IMR-90 (cell line): ENCODE measurements at regions not wholly inside any gene's neighbourhood (a gene's known extent, or its start where the extent isn't known, plus 50 kb on each side); places are given as distances from the start of the nearest gene placed in this dataset.

Experiments used
- ATAC-seq: fragments of 200-7000 bp; cut with Tn5 transposase; 2 replicates; pipeline ENCODE4 v1.9.1; 2020; ENCODE audit warnings: low read depth, mild to moderate bottlenecking, moderate library complexity
- BruUV-seq: library from RNA; stranded (reverse); fragments of 400-500 nt; replicated peaks from 2 replicates; lab custom pipeline; 2021; lab: Mats Ljungman, UMichigan
- CTCF ChIA-PET: fragments of 300-600 bp; formaldehyde crosslinking; extraction: SDS; loops from one replicate; lab custom pipeline; 2021; ENCODE audit warnings: antibody characterized with exemption; lab: Yijun Ruan, JAX
- POLR2A ChIA-PET: fragments of 300-600 bp; sonication (Branson Sonifier 250); formaldehyde crosslinking; loops from one replicate; lab custom pipeline; 2022; ENCODE audit warnings: antibody characterized with exemption; ENCODE audit not compliant: unreplicated experiment; lab: Charles Lee
- DNase-seq: peaks from one replicate; pipeline ENCODE4 v3.0.0; 2013
- H2AFZ ChIP-seq: replicated peaks from 2 replicates; pipeline ENCODE3; 2013; ENCODE audit warnings: low read length, mild to moderate bottlenecking; ENCODE audit not compliant: poor library complexity
- H2AK5ac ChIP-seq: 2 replicates; pipeline ENCODE4 v1.6.1; 2013; ENCODE audit warnings: low read depth, low read length, inconsistent platforms
- H2AK9ac ChIP-seq: replicated peaks from 2 replicates; pipeline ENCODE3; 2013; ENCODE audit warnings: mild to moderate bottlenecking, low read depth, low read length, moderate library complexity; ENCODE audit not compliant: poor library complexity
- H2BK120ac ChIP-seq: 2 replicates; pipeline ENCODE4 v1.6.1; 2013; ENCODE audit warnings: low read depth, low read length, inconsistent platforms
- H2BK15ac ChIP-seq: 3 replicates; pipeline ENCODE4 v1.6.1; 2013; ENCODE audit warnings: low read depth, low read length, inconsistent platforms
- H2BK20ac ChIP-seq: 2 replicates; pipeline ENCODE4 v1.6.1; 2013; ENCODE audit warnings: low read depth, mild to moderate bottlenecking, inconsistent platforms, low read length, moderate library complexity
- H2BK5ac ChIP-seq: 2 replicates; pipeline ENCODE4 v1.6.1; 2013; ENCODE audit warnings: mild to moderate bottlenecking, low read depth, low read length, inconsistent platforms; ENCODE audit not compliant: poor library complexity, severe bottlenecking
- H3K14ac ChIP-seq: replicated peaks from 2 replicates; pipeline ENCODE4 v1.6.1; 2013; ENCODE audit warnings: low read depth, low read length, inconsistent platforms
- H3K18ac ChIP-seq: 2 replicates; pipeline ENCODE4 v1.6.1; 2013; ENCODE audit warnings: low read depth, low read length, control low read depth
- H3K23ac ChIP-seq: 2 replicates; pipeline ENCODE4 v1.6.1; 2013; ENCODE audit warnings: low read depth, low read length, inconsistent platforms
- H3K27ac ChIP-seq: 2 replicates; pipeline ENCODE4 v1.5.1; 2013; ENCODE audit warnings: mild to moderate bottlenecking, control low read depth, low read length; ENCODE audit not compliant: insufficient read depth
- H3K27me3 ChIP-seq: 2 replicates; pipeline ENCODE4 v1.6.1; 2013; ENCODE audit warnings: low read length; ENCODE audit not compliant: control insufficient read depth, insufficient read depth
- H3K36me3 ChIP-seq: 2 replicates; pipeline ENCODE4 v1.6.1; 2013; ENCODE audit warnings: low read length, mixed read lengths; ENCODE audit not compliant: control insufficient read depth, insufficient read depth
- H3K4ac ChIP-seq: 2 replicates; pipeline ENCODE4 v1.6.1; 2013; ENCODE audit warnings: low read depth, low read length, inconsistent platforms
- H3K4me1 ChIP-seq: 2 replicates; pipeline ENCODE4 v1.6.1; 2013; ENCODE audit warnings: low read length, mixed read lengths; ENCODE audit not compliant: control insufficient read depth, insufficient read depth
- H3K4me2 ChIP-seq: 2 replicates; pipeline ENCODE4 v1.6.1; 2013; ENCODE audit warnings: low read depth, mild to moderate bottlenecking, control low read depth, low read length, moderate library complexity
- H3K4me3 ChIP-seq: 2 replicates; pipeline ENCODE4 v1.5.1; 2013; ENCODE audit warnings: low read depth, mild to moderate bottlenecking, control low read depth, low read length, moderate library complexity; ENCODE audit not compliant: insufficient read depth
- H3K56ac ChIP-seq: 2 replicates; pipeline ENCODE4 v1.6.1; 2013; ENCODE audit warnings: low read length, inconsistent platforms; ENCODE audit not compliant: insufficient read depth; ENCODE audit errors: extremely low read depth
- H3K79me1 ChIP-seq, 2 experiments: 2 replicates each; pipeline ENCODE4 v1.6.1; 2013; ENCODE audit warnings: low read length in 2 of 2, inconsistent platforms in 1 of 2, low read depth in 1 of 2
- H3K9ac ChIP-seq: 2 replicates; pipeline ENCODE4 v1.6.1; 2013; ENCODE audit warnings: low read depth, low read length, control low read depth
- H3K9me1 ChIP-seq: 2 replicates; pipeline ENCODE4 v1.6.1; 2013; ENCODE audit warnings: low read length, inconsistent platforms; ENCODE audit not compliant: insufficient read depth
- H3K9me3 ChIP-seq: 2 replicates; pipeline ENCODE4 v1.6.1; 2013; ENCODE audit warnings: low read length; ENCODE audit not compliant: control insufficient read depth, insufficient read depth
- H4K20me1 ChIP-seq: 2 replicates; pipeline ENCODE4 v1.6.1; 2013; ENCODE audit warnings: low read length, inconsistent platforms; ENCODE audit not compliant: insufficient read depth
- H4K5ac ChIP-seq: 2 replicates; pipeline ENCODE4 v1.6.1; 2013; ENCODE audit warnings: mild to moderate bottlenecking, low read depth, low read length, control low read depth
- H4K8ac ChIP-seq, 2 experiments: 2 replicates each; pipeline ENCODE4 v1.6.1; 2013; ENCODE audit warnings: low read depth in 2 of 2, low read length in 2 of 2, control low read depth in 1 of 2, inconsistent platforms in 1 of 2
- H4K91ac ChIP-seq: 2 replicates; pipeline ENCODE4 v1.6.1; 2013; ENCODE audit warnings: low read depth, low read length, inconsistent platforms; ENCODE audit not compliant: insufficient read depth
- CHD1 ChIP-seq: IDR thresholded peaks from 2 replicates; pipeline ENCODE4 v1.6.1; 2012; ENCODE audit warnings: low read depth, low read length, improper control_type of control experiment
- CTCF ChIP-seq: conservative IDR thresholded peaks from 2 replicates; pipeline ENCODE4 v1.5.1; 2012; ENCODE audit warnings: mild to moderate bottlenecking, low read depth, low read length, improper control_type of control experiment
- MXI1 ChIP-seq: IDR thresholded peaks from 2 replicates; pipeline ENCODE4 v1.6.1; 2012; ENCODE audit warnings: low read depth, mild to moderate bottlenecking, low read length, moderate library complexity, borderline replicate concordance
- NFE2L2 ChIP-seq: fragments of 150-350 bp; IDR thresholded peaks from 2 replicates; pipeline ENCODE4 v1.6.1; 2016; ENCODE audit warnings: low read depth, mild to moderate bottlenecking, low read length
- RAD21 ChIP-seq: IDR thresholded peaks from 2 replicates; pipeline ENCODE4 v1.6.1; 2012; ENCODE audit warnings: low read length, improper control_type of control experiment
- RFX5 ChIP-seq: IDR thresholded peaks from 2 replicates; pipeline ENCODE4 v1.8.0; 2012; ENCODE audit warnings: low read depth, mild to moderate bottlenecking, low read length, moderate library complexity
- USF2 ChIP-seq: fragments of 150-350 bp; IDR thresholded peaks from 2 replicates; pipeline ENCODE4 v1.6.1; 2017; ENCODE audit warnings: mild to moderate bottlenecking, antibody characterized with exemption, low read length, low read depth
- WGBS, 2 experiments: methylation state at CpG; one replicate each; pipeline versions ENCODE4 v1.1.5 to v1.1.7; 2013; ENCODE audit warnings: missing lambda C conversion rate in 2 of 2; ENCODE audit not compliant: insufficient read length in 1 of 2; ENCODE audit errors: extremely low coverage in 2 of 2; 5-methylcytosine and 5-hydroxymethylcytosine counted together
- dilution Hi-C: fragments of 300-500 bp; cut with HindIII; formaldehyde crosslinking; loops from one replicate; pipeline ENCODE4 v1.14.3; 2018; ENCODE audit warnings: low sequenced_read_pairs; ENCODE audit not compliant: unreplicated experiment
- in situ Hi-C: fragments of 300-500 bp; cut with MboI; formaldehyde crosslinking; loops from 3 replicates; pipeline ENCODE4 v1.14.3; 2019; ENCODE audit warnings: low sequenced_read_pairs, inconsistent platforms, mixed read lengths
- intact Hi-C: fragments of 100-400 bp; cut with micrococcal nuclease; formaldehyde crosslinking; loops from 2 replicates; pipeline ENCODE4 v1.10.0; 2022

GRCh38 chr3:26521261-26521660 lies 101.3 kb upstream of the LRRC3B start:
- POLR2A ChIA-PET = no interaction called here
- no peak overlapping the region for H2BK20ac ChIP-seq
- no peaks in the 10 kb centered on the region for H3K27me3 ChIP-seq
- no peak overlapping the region for H3K4me3 ChIP-seq
- H3K14ac ChIP-seq = no peak overlapping the region
- H3K9ac ChIP-seq = no peak overlapping the region
- H3K56ac ChIP-seq = no peak overlapping the region
- H4K8ac ChIP-seq = no peak overlapping the region
- H3K9me1 ChIP-seq = no peaks in the 10 kb centered on the region
- H2AK9ac ChIP-seq = no peak overlapping the region
- ATAC-seq (no peak), DNase-seq (no peak)
- H3K4me2 ChIP-seq = no peak overlapping the region
- H3K27ac ChIP-seq = no peak overlapping the region
- in situ Hi-C loops (no loop called here), intact Hi-C loops (no loop called here), dilution Hi-C loops (no loop called here)
- no peak overlapping the region for H2BK5ac ChIP-seq
- CTCF ChIA-PET = no interaction called here
- no peaks in the 10 kb centered on the region for H4K20me1 ChIP-seq
- H3K36me3 ChIP-seq = no peaks in the 10 kb centered on the region
- no CpG with 5 or more reads among the region's 1 CpG for WGBS, 2 experiments
- H3K79me1 ChIP-seq = no peaks in the 10 kb centered on the region
- H2BK120ac ChIP-seq = no peak overlapping the region
- no peak overlapping the region for H4K91ac ChIP-seq
- H3K9me3 ChIP-seq = peaks cover 11% of the 10 kb centered on the region; the same call in 1 of the 2 replicates
- no peaks in the 10 kb centered on the region for H3K4me1 ChIP-seq
- no peak overlapping the region for H4K5ac ChIP-seq
- no peak overlapping the region for H3K23ac ChIP-seq
- BruUV-seq = no TSS peak
- H3K4ac ChIP-seq = no peak overlapping the region
- no peak overlapping the region for H2AFZ ChIP-seq
- no peak overlapping the region for H2BK15ac ChIP-seq
- H2AK5ac ChIP-seq = no peak overlapping the region
- TF ChIP-seq CHD1 (no peak), CTCF (no peak), RFX5 (no peak), MXI1 (no peak), RAD21 (no peak), NFE2L2 (no peak), USF2 (no peak)
- no peak overlapping the region for H3K18ac ChIP-seq
